ENCODE measurements at regions not wholly inside any gene's neighbourhood (a gene's known extent, or its start where the extent isn't known, plus 50 kb on each side); places are given as distances from the start of the nearest gene placed in this dataset.
"Not testable (repeated sequence)": the region's sequence is repeated elsewhere in the genome, so short reads cannot be mapped to it uniquely, and the experiment has no call there.

DNA sequence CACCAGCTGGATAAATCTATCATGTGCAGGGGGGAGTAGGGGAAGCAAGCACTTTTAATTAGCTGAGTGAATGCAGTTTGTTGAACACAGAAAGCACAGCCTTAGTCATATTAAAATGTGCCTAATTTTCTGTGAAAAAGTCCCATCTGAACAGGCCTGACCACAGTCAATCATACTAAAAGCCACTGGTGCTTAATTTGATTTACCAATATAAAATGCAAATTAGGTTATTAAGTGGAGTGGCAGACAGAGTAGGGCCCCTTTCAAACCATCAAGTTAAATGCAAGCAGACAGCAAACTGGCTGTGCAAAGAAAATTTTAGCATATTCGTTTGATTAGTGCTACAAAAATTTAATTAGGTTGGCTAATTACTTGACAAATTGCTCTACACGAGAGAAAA lies 176.1 kb downstream of the ISL1 start:
- DNase-seq (ENCODE audit: low spot score) = no peak
- no peak for FAIRE-seq

DNA sequence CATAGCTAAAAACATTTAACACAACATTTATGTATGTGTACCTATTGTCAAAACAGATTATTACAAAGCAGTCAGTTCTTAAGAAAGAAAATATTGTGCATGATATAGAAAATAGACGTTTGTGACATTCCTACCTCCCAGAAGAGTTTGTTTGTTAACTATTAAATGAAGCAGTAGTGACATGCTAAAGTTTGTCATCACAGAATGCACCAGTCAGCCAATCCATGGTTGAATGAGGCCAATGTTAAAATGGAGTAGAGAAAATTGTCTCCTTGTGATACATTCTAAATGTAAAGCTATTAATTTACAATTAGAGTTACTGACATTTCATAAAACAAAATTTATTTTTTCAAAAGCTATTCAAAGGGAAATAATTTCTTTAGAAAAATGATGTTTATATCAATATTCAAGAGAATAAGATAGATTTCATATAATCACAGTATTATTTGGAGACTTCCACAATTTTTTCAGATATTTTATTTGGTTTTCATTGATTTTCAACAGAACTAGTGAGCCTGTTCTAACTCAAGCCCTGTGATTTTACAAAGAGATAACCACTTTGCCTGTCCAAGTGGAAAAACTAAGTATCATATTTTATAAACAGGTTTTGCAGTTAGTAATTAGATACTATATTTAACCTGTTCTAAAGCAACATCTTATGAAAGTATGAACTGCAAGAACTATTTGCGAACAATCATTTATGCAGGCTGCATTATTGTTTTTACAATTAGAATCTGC lies 176.8 kb downstream of the ISL1 start:
- DNase-seq (ENCODE audit: low spot score) (no peak), FAIRE-seq (no peak)

DNA sequence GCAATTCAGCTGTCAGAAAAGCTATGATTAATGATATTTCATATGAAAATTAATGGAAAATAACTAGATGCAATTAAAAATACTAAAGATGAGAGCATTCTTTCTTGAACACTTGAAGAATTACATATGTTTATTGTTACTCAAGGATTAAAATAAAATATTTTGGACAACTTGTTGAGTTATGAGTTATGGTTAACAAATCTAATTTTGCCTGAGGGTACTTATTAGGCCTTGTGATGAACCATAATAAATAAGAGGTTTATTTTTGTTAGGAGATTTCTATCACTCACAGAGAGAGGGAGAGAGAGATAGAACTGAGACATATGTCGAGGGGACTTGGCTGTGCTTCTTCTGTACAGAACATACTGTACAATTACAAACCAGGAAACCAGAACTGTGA lies 183.7 kb downstream of the ISL1 start:
- DNase-seq (ENCODE audit: low spot score) = no peak
- FAIRE-seq = no peak

DNA sequence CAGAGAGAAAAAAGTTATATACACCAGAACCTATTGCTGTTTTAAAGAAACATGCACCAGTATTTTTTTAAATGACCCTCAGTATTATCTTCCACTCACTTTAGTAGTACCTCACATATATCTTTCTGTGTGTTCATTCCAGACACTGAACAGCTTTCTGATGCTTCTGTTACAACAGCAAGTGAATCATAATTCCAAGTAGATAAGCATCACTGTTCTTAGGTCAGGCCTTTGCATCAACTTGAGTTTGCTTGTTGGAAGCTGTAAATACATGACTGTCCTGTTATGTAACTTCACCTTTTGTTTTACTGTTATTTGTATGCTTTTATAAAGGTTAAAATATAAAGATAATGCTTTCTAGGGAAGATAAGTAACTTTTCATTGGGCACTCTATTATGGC lies 184.4 kb downstream of the ISL1 start:
- FAIRE-seq (no peak), DNase-seq (ENCODE audit: low spot score) (no peak)

DNA sequence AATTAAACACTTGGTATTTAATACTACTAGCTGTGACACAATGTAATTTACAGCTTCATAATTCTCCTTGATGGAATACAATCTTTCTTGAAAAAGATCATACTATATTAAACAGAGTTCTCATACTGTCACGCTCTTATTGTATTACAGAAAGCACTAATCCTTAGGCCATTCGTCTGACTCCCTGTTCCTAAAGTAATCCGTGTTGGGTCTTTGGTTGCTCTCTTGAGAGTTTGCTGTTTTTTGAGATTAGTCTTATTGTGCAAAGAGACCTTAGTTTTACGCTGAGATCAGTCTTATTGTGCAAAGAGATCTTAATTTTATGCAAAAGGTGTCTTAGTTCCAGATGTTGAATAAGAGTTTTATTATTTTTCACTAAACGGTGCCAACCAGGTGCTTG lies 190.6 kb downstream of the ISL1 start:
- DNase-seq (ENCODE audit: low spot score) = no peak
- no peak for FAIRE-seq

DNA sequence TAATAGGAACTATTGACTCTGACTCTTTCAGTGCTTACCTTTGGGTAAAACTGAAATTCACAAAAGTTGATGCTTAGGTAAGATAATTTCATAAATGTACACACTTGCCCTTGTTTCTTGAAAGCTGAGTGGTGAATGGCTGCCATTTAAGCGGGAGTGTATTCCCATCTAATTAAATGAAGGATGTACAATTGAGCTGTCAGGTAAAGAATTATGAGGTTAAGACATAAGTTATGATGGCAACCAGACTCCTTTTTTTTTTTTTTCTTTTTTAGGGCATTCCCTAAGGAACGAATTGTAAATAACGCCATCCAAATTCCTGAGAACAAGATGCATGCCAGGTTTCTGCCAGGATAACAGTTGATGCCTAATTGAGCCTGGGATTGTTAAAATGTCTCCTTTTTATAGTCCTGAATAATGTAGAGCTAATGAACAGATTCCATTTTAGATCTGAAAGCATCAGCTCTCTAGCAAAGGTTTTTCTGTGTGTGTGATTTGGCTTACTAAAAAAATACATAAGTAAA lies 199.7 kb downstream of the ISL1 start:
- DNase-seq (ENCODE audit: low spot score) (no peak), FAIRE-seq (no peak)

DNA sequence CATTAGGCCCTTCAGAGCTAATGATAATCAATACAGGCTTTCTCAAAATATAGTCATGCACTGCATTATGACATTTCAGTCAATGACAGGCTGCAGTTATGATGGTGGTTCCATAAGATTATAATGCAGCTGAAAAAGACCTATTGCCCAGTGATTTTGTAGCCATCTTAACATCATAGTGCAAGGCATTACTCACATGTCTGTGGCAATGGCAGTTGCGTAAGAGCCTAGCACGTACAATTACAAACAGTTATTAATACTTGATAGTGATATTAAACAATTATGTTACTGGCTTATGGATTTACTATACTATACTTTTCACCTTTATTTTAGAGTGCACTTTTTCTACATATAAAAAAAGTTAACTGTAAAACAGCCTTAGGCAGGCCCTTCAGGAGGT lies 214.8 kb downstream of the ISL1 start:
- DNase-seq (ENCODE audit: low spot score) (no peak), FAIRE-seq (no peak)

DNA sequence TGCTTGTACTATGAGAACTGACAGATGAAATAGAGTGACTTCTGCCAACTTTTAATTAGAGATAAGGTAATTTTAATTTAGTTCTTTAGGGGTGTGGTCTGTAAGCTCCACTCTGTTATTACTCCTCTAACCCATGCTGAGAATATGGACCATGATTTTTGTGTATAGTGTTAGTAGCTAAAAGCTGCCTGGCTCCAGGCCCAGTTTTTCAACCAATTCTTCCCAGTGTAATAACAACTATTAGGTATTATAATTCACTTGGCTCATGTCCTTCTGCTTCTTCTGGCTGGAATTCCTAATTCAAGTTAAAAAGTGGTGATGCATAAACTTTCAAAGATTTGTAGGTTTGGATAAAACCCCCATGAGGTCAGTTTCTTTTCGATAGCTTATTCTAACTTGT lies 216.3 kb downstream of the ISL1 start:
- FAIRE-seq = no peak
- DNase-seq (ENCODE audit: low spot score) = no peak

DNA sequence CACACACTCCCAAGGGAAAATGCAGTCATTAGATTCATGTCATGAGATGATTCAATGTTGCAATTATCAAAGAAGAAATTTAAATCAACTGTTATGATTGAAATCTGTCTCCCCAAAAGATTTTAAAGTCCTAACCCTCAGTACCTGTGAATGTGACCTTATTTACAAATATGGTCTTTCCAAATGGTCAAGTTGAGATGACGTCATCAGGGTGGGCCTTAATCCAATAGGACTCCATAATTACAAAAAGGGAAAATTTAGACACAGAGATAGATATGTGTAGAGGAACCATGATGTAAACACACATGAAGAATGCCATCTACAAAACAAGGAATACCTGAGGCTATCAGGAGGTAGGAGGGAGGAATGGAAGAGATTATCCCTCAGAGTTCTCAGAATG lies 221.1 kb downstream of the ISL1 start:
- FAIRE-seq (no peak), DNase-seq (ENCODE audit: low spot score) (no peak)

DNA sequence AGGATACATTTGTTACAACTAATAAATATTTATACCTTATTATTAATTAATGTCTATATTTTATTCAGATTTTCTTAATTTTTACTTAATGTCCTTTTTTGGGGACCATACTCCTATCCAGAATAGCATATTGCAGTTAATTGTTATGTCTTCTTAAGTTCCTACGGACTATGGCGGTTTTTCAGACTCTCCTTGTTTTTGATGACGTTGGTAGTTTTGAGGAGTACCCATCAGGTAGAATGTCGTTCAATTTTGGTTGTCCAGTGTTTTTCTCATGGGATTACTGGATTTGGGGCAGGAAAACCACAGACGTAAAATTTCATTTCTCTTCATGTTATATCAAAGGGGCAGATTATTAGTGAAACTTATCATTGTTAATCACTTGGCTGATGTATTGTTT lies 223.7 kb downstream of the ISL1 start:
- no peak for DNase-seq (ENCODE audit: low spot score)
- FAIRE-seq = no peak

DNA sequence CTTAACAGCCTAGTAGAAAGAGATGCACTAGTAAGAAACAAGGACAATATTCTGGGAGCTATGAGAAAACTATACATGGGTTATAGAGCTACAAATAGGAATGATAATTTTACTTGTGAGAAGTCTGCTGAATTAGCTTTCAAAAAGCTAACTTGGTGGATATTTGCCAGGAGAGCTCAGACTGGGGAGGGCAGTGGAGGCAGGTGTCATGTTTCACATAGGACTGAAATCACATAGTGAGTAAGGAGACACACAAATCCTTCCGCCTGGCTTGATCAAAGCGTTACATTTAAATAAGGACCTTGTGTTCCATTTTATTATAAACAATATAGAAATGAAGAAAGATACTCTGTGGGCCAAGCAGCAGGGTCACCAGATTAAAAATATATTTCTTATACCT lies 235.0 kb downstream of the ISL1 start:
- DNase-seq (ENCODE audit: low spot score) = no peak
- no peak for FAIRE-seq

DNA sequence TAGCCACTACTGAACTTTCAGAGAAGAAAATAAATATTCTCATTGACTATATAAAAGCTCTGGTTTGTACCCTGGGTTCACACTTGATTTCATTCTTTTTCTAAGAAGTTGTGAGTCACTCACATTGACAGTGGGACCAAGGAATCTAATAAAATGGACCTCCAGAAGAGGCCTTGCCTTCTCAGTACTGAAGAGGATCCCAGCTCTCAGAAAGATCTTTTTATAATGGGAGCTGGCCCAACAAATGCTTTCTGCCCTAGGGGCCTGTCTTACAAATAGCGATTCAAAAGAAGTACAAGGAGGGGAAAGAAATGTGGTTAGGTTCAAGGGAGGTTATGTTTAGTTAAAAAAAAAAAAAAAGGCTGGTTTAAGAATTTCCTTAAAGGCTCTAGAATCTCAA lies 237.9 kb downstream of the ISL1 start:
- FAIRE-seq (no peak), DNase-seq (ENCODE audit: low spot score) (no peak)

DNA sequence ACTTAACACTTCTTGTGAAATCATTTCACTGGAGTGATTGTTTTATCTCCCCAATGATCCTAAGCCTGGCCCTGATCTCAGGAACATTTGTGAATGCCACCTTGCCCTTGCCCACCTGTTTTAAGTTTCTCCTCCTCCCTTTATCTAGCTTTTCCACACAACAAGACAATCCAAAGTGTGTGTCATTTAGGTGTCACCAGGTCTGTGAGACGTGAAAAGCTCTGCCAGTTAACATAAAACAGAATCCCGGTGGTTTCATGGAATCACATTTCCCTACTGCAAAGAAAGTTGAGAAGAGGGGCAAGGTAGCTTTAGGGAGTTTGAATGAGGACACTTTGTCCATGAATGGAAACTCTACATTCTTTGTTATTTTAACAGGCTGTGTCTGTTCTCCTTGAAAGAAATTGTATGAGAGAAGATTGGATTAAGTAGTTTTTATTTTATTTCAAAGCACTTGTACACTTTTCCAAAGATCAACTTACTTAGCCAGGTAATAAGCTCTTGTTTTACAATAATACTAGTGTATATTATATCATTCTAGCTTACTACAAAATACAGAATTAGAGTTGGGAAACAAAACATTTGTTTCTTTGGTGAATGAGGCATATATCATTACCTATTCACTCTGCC lies 239.0 kb downstream of the ISL1 start:
- FAIRE-seq (no peak), DNase-seq (ENCODE audit: low spot score) (no peak)

DNA sequence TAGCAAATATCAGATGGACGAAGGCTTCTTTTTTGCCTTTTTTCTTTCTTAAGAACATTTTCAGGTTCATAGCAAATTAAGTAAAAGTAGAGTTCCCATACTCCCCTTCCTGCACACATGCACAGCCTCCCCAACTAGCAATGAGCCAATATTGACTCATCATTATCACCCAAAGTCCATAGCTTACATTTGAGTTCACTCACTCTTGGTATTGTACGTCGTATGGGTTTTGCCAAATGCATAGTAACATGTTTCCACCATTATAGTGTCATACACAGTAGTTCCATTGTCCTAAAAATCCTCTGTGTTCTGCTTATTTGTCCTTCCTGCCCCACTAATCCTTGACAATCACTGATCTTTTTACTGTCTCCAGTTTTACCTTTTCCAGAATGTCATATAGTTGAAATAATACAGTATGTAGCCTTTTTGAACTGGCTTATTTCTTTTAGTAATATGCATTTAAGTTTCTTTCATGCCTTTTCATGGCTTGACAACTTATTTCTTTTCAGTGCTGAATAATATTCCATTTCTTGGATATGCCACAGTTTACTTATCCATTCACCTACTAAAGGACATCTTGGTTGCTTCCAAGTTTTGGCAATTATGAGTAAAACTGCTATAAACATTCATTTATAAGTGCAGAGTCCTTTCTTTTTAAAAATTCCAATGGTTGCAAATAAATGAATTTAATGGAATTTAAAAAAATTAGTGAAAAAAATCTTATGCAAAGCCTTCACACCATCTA lies 242.1 kb downstream of the ISL1 start:
- DNase-seq (ENCODE audit: low spot score) = no peak
- FAIRE-seq = no peak

DNA sequence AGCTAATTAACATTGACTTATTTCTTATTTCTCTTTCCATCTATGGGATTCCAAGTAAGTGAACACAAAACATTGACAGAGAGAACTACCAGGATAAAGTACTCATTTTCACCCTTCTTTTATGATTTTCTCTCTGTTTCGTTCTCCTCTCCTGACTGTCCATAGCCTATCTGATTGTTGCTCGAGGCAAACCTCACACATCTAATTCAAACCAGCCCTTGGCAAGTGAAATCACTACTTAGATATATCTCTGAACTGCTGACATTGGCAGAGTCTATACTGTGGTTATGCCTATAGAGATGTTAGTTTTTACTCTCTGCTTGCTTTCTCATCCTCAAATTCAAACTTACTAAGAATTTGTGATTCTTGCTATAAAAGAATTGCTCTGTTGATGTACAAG lies 248.8 kb downstream of the ISL1 start:
- DNase-seq (ENCODE audit: low spot score) (no peak), FAIRE-seq (no peak)

DNA sequence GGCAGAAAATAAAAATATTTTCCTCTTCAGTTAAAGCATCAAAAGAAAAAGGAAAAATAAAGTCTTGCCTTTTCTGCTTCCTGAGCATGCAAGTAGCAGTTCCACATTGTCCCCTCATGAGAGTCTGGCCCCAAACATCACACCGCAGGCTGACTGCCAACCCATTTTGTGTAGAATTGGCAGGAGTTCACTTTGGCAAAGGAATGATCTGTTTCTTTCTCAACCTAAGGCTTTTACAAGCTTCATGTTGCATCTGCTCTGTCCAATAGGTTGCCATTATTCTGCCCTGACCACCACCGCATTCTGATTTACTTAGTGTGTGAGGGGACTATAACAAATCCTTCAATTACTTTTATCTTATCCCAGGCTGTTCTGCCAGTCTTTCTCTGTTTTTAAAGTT lies 249.5 kb downstream of the ISL1 start:
- DNase-seq (ENCODE audit: low spot score) (no peak), FAIRE-seq (no peak)

DNA sequence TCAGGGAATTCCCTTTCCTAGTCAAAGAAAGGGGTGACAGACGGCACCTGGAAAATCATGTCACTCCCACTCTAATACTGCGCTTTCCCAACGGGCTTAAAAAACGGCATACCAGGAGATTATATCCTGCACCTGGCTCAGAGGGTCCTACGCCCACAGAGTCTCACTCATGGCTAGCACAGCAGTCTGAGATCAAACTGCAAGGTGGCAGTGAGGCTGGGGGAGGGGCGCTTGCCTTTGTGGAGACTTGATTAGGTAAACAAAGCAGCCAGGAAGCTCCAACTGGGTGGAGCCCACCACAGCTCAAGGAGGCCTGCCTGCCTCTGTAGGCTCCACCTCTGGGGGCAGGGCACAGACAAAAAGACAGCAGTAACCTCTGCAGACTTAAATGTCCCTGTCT lies 253.7 kb downstream of the ISL1 start:
- DNase-seq (ENCODE audit: low spot score); FAIRE-seq: not testable (repeated sequence)

DNA sequence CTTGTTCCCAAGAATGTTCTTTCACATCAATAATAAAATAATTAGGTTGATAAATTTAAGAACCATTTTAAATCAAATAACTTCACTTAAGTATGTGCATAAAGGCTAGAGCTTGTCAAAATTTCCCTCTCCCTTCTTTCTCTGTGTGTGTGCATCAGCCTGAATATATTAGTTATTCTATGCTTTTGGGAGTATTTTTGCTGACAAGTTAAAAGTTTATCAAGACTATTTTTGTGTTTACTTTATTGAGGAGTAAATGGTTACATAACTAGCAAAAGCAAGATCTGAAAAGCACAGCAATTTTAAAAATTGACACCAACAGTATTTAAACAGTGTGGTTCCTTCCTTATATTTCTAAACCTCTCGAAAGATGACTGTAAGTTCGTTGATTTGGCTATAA lies 261.7 kb downstream of the ISL1 start:
- DNase-seq (ENCODE audit: low spot score) = no peak
- FAIRE-seq = no peak

DNA sequence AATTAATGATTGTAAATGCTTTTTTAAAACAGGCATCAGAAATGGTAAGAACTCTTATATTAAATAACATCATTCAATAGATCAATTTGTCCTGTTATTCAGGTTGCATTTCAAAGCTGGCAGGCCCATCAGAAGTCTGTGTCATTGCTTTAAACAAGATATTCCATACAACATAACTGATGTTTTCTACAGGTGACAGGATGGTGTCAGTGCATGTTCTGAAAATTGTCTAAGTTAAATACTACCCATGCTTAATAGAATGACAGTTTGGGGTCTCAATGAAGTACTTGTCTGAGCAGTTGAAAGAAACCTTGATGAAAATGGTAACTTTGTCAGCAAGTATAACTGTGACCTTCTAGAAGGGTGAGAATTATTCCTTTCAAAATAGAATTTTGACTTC lies 263.2 kb downstream of the ISL1 start:
- DNase-seq (ENCODE audit: low spot score) (no peak), FAIRE-seq (no peak)

DNA sequence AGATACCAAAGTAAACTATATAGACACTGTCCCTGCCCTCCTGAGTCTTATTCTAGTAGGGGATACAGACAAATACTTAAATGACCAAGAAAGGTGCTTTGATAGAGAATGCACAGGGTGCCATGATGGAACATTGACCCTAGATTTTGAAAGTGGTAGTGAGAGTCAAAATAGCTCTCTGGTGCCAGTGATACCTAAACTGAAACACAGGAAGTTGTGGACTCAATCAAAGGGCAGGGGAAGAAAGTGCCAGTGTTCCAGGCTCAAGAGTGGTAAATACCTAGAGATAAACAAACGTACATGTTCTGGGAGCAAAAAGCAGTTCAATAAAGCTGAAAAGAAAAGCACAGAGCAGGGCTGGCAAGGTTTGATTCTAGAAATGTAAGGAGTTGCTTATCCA lies 267.6 kb downstream of the ISL1 start:
- DNase-seq (ENCODE audit: low spot score) = no peak

DNA sequence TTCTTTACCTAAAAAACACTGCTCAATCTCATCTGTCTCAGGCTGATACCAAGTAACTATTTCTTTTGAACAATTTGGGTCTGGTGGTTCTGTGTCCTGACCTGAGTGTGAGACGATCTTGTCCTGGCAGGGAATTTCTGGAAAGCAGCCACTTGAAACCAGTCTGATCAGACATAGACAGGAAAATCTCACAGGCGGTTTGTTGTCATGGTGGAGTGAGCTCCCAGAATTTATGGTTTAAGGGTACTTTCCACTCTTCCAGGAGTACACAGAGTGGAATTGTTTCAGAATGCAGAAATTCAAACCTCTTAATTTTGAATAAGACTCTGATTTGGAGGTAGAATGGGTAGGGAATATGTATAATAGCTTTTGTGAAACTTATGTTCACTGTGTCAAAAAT lies 268.2 kb downstream of the ISL1 start:
- DNase-seq (ENCODE audit: low spot score) = peak; percentile 76
- FAIRE-seq = no peak

More for the DNA sequence above, 267.6 kb downstream of the ISL1 start:
- no peak for FAIRE-seq

DNA sequence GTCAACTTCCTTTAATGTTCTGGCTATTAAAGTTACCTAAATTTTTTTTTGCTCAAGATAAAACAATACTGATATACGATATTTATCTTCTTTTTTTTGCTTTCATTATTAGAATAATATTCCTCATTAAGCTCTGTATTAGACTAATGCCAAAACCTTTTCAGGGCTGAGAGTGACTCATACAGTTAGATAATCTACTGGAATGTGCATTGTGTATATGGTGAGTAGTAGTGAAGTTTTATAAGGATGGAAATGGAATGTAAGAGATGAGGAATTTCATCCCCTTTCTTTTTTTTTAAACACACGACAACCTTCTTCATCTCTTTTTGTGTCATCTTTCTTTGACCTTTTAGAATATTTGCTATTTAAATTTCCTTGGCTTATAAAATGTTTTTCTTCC lies 268.6 kb downstream of the ISL1 start:
- FAIRE-seq (peak; percentile 91), DNase-seq (ENCODE audit: low spot score) (peak; percentile 66)
